Ishikawa (cell line): ENCODE measurements at regions not wholly inside any gene's neighbourhood (a gene's known extent, or its start where the extent isn't known, plus 50 kb on each side); places are given as distances from the start of the nearest gene placed in this dataset.

Experiments
- CEBPB ChIP-seq: IDR thresholded peaks from 2 replicates; pipeline ENCODE4 v1.6.1; 2012
- EP300 ChIP-seq: IDR thresholded peaks from 2 replicates; pipeline ENCODE4 v1.6.1; 2012; ENCODE audit warnings: borderline replicate concordance
- FOXM1 ChIP-seq: IDR thresholded peaks from 2 replicates; pipeline ENCODE4 v1.6.1; 2012; ENCODE audit warnings: low read depth, borderline replicate concordance
- TAF1 ChIP-seq: IDR thresholded peaks from 2 replicates; pipeline ENCODE4 v1.6.1; 2012; ENCODE audit warnings: low read depth, mild to moderate bottlenecking
- YY1 ChIP-seq: IDR thresholded peaks from 2 replicates; pipeline ENCODE4 v1.6.1; 2012; ENCODE audit warnings: low read depth
- TF ChIP-seq, protein P1 (sequence below): IDR thresholded peaks from 2 replicates; pipeline ENCODE4 v1.6.1; 2012

DNA sequence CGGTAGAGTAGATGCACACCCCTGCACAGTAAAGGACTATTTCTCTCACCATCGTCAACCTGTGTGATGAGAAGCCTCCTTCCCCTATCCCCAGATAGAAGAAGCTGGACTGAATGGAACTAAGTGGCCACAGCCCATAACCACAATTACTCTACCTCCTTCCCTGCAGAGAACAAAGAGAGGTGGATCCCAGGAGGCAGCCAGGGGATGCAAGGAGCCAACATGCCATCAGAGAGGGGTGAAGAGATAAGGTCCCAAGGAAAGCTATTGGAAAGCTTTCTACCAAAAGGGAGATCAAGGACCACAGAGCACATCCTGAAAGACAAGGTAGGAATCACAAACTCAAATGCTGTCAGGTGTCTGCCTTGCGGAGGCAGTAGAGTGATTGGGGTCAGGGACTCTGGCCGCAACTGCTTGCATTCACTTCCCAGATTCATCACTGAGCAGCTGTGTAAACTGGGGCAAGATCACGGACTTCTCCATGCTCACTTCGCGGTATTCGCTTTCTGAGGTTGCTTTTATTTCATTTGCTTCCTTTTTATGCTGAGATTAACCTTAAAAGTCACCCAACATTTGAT is 81.6 kb upstream of the MYO3A start:
- no peak for TF ChIP-seq CEBPB
- TF ChIP-seq FOXM1, result no peak
- no peak for TF ChIP-seq TAF1
- TF ChIP-seq EP300, result no peak
- TF ChIP-seq, protein P1, sequence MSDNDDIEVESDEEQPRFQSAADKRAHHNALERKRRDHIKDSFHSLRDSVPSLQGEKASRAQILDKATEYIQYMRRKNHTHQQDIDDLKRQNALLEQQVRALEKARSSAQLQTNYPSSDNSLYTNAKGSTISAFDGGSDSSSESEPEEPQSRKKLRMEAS, result no peak
- no peak for TF ChIP-seq YY1
